GM18907 (cell line): ENCODE measurements at regions not wholly inside any gene's neighbourhood (a gene's known extent, or its start where the extent isn't known, plus 50 kb on each side); places are given as distances from the start of the nearest gene placed in this dataset.

Experiments used
- ATAC-seq: cut with Tn5 transposase; IDR thresholded peaks from one replicate; pipeline ENCODE4 v1.9.1; 2021; ENCODE audit warnings: mild to moderate bottlenecking, moderate library complexity; ENCODE audit not compliant: unreplicated experiment

DNA sequence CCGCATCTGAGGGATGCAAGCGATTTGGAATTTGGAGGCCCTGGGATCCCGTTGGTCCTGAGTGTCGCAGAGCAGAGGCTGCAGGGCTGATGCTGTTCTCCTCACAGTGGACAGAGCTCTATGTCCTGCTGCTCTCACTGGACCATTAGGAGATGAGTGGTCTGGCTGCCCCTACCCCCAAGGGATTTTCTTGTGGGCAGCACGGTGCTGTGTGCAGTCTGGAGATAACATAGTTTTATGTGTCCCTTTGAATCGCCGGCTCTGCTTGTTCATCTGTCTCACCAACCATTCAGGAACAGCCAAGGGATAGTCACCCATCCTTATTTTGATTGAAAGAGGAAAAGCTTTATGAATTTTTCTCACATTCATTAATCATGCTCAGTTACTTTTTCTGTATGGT, 49.9 kb downstream of the CHRM3 start:
- ATAC-seq: no peak

- no peak for ATAC-seq
Measured at GRCh38 chr1:239437822-239438221, 51.5 kb downstream of the CHRM3 start.

DNA sequence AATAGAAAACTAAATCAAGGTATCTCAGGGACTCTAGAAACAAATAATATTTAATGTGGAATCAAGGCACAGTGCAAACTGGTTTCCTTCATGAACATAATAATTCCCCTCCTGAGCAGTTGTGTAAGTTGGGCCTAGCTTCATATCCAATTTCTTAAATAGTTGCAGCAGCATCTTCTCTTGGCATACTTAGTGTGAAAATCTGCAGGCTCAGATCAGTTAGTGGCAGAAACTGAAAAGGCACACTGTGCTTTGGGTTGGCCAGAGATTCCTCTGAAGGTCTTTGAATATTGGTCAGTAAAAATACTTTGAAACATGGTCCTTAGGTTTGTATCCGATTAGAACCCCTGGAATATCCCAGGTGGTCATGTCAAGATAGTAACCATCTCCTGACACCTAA, 52.5 kb downstream of the CHRM3 start:
- ATAC-seq: no peak

- no peak for ATAC-seq
Measured at GRCh38 chr1:239443361-239443760, 57.0 kb downstream of the CHRM3 start.

DNA sequence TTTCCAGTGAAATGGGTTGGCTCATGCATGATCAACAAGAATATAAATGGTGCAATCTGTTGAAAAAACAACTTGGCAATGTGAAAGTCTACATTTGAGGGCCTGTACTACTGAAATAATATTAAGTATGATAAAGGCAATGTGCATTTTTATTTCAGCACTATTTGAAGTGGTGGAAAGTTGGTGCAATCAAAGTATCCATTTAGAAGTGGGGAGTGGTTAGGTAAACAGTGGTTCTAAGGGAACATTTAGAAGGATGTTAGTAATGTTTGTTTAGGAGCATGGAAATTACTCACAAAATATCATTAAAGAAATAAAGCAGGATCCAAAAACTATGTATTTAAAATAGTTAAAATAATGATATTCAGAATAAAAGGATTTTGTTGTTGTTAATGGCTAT, 60.2 kb downstream of the CHRM3 start:
- no peak for ATAC-seq

GRCh38 chr1:239448911-239449310, 62.5 kb downstream of the CHRM3 start:
- no peak for ATAC-seq

- ATAC-seq: no peak
Measured at GRCh38 chr1:239455743-239456142, 69.4 kb downstream of the CHRM3 start.

GRCh38 chr1:239456788-239457187, 70.4 kb downstream of the CHRM3 start:
- ATAC-seq: no peak

- ATAC-seq: peak; percentile 72
Measured at GRCh38 chr1:239457491-239458143, 71.2 kb downstream of the CHRM3 start.

DNA sequence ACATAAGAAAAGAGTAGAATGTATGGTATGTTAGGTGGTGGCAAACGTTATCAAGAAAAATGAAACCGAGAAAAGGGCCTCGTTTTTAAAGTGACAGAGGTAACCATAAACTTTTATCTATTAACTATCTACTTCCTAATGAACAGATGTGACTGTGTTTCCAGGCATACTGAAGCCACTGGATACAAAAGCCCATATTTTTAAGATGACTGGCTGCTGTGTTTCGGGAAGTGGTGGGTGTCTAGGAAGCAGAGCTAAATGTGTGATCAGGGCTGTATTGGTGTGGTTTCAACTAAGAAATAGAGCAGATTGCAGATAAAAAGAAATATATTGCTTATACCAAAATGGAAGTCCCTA, 71.8 kb downstream of the CHRM3 start:
- peak; percentile 85 for ATAC-seq

DNA sequence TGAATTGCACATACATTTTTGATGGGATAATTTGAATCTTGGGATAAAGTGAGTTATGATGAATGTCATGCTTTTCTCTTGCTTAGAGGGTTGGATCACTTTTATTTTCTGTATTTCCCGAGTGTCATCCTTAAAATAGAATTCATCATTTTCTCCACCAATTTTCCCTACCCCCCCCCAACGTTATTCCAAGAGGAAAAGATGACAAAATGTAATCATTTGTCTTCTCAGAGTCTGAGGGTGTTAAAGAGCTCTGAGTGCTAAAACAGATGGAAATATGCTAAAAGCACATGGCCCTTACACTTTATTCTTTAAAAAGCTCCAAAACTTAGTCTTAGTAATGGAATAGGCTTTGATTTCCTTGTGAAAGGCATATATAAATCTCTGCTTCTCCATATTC, 81.4 kb downstream of the CHRM3 start:
- no peak for ATAC-seq

GRCh38 chr1:239478069-239478468, 91.7 kb downstream of the CHRM3 start:
- no peak for ATAC-seq

GRCh38 chr1:239483391-239483790, 97.0 kb downstream of the CHRM3 start:
- ATAC-seq: no peak

GRCh38 chr1:239493811-239494414, 107.5 kb downstream of the CHRM3 start:
- ATAC-seq: no peak

DNA sequence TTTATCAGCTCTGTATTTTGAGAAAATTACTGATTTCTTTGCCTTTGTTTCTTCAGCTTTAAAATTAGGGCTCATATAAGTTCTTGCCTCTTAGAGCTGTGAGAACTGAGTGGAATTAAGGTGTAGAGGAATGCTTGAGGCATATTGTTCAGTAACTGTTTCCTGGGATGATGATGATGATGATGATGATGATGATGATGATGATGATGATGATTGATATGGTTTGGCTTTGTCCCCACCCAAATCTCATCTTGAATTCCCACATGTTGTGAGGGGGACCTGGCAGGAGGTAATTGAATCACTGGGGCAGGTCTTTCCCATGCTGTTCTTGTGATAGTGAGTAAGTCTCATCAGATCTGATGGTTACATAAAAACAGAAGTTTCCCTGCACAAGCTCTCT, 118.7 kb downstream of the CHRM3 start:
- ATAC-seq: no peak

DNA sequence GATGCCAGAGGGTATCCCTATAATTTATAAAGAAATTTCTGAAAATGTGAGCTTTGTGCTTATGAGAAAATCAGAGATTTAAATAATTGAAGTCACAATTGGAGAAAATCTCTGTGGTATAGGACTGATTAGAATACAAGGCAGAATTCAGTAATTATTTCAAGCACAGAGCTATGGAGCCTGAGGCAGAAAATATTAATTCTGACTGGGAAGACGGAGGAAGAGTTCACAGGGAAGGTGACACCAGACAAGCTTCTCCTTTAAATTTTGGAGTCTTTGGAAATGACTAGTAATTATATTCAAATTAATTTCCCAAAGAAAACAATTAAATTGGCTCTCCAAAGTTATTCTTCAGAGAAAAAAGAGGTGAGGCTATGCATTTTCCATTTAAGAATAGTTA, 121.5 kb downstream of the CHRM3 start:
- no peak for ATAC-seq

GRCh38 chr1:239511875-239512274, 125.5 kb downstream of the CHRM3 start:
- no peak for ATAC-seq

DNA sequence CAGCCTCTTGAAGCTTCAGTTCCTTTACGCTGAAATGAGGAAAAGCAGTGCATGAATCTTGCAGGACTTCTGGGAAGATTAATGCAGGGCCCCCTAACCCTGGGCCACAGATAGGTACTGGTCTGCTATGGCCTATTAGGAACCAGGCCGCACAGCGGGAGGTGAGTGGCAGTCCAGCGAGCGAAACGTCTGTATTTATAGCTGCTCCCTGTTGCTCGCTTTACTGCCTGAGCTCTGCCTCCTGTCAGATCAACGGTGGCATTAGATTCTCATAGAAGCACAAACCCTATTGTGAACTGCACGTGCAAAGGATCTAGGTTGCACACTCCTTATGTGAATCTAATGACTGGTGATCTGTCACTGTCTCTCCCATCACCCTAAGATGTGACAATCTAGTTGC, 130.2 kb downstream of the CHRM3 start:
- no peak for ATAC-seq

GRCh38 chr1:239526391-239526790, 140.0 kb downstream of the CHRM3 start:
- ATAC-seq: no peak

- no peak for ATAC-seq
Measured at GRCh38 chr1:239527051-239527693, 140.8 kb downstream of the CHRM3 start.

- ATAC-seq: no peak
Measured at GRCh38 chr1:239536165-239536849, 149.9 kb downstream of the CHRM3 start.

GRCh38 chr1:239537795-239538194, 151.4 kb downstream of the CHRM3 start:
- ATAC-seq: no peak
